Osteoblast (primary cell): ENCODE measurements at regions not wholly inside any gene's neighbourhood (a gene's known extent, or its start where the extent isn't known, plus 50 kb on each side); places are given as distances from the start of the nearest gene placed in this dataset.

Experiments
- DNase-seq: peaks from one replicate; pipeline ENCODE4 v3.0.0; 2011; ENCODE audit warnings: low spot score, mixed read lengths; ENCODE audit not compliant: insufficient read length; ENCODE audit errors: missing footprints
- H2AFZ ChIP-seq: 2 replicates; pipeline ENCODE4 v1.6.0; 2011; ENCODE audit warnings: mild to moderate bottlenecking, low read length
- H3K27ac ChIP-seq: 2 replicates; pipeline ENCODE4 v1.5.1; 2011; ENCODE audit warnings: mild to moderate bottlenecking, low read depth, low read length, moderate library complexity
- H3K27me3 ChIP-seq: 2 replicates; pipeline ENCODE4 v1.6.0; 2012; ENCODE audit warnings: mild to moderate bottlenecking, control low read depth, inconsistent platforms, low read length, moderate library complexity; ENCODE audit not compliant: insufficient read depth
- H3K36me3 ChIP-seq: 2 replicates; pipeline ENCODE4 v1.5.1; 2011; ENCODE audit warnings: mild to moderate bottlenecking, low read length, control low read depth, moderate library complexity; ENCODE audit not compliant: insufficient read depth
- H3K4me1 ChIP-seq: 2 replicates; pipeline ENCODE4 v1.5.1; 2011; ENCODE audit warnings: mild to moderate bottlenecking, low read length, control low read depth, moderate library complexity; ENCODE audit not compliant: insufficient read depth
- H3K4me2 ChIP-seq: 2 replicates; pipeline ENCODE4 v1.6.0; 2011; ENCODE audit warnings: mild to moderate bottlenecking, low read length; ENCODE audit not compliant: insufficient read depth
- H3K4me3 ChIP-seq: fragments of 200-600 bp; sonication (generic); 3 replicates; pipeline ENCODE4 v1.5.1; 2012; ENCODE audit warnings: mild to moderate bottlenecking, low read length, inconsistent platforms; ENCODE audit not compliant: insufficient read depth
- H3K79me2 ChIP-seq: 2 replicates; pipeline ENCODE4 v1.6.0; 2012; ENCODE audit warnings: mild to moderate bottlenecking, low read length, control low read depth, inconsistent platforms; ENCODE audit not compliant: insufficient read depth
- H3K9me3 ChIP-seq: 2 replicates; pipeline ENCODE4 v1.5.1; 2011; ENCODE audit warnings: low read depth, low read length, control low read depth
- H4K20me1 ChIP-seq: 2 replicates; pipeline ENCODE4 v1.6.0; 2012; ENCODE audit warnings: mild to moderate bottlenecking, low read length, control low read depth; ENCODE audit not compliant: insufficient read depth
- CTCF ChIP-seq: IDR thresholded peaks from 2 replicates; pipeline ENCODE4 v1.5.1; 2011; ENCODE audit warnings: mild to moderate bottlenecking, low read depth, low read length, moderate library complexity; ENCODE audit errors: extremely low read depth

- TF ChIP-seq CTCF, result no peak
- DNase-seq, result no peak
- Histone ChIP-seq H3K27me3 (no peaks in the 10 kb centered on the region), H3K4me1 (no peaks in the 10 kb centered on the region), H3K79me2 (no peaks in the 10 kb centered on the region), H3K4me2 (no peak overlapping the region), H4K20me1 (no peaks in the 10 kb centered on the region), H3K27ac (no peak overlapping the region), H2AFZ (no peak overlapping the region), H3K4me3 (no peak overlapping the region), H3K36me3 (no peaks in the 10 kb centered on the region), H3K9me3 (peaks cover 3% of the 10 kb centered on the region)
Measured at GRCh38 chr1:221154932-221155331, 275.7 kb downstream of the HLX start.

GRCh38 chr1:221157026-221157761 is 278.0 kb downstream of the HLX start:
- no peaks in the 10 kb centered on the region for H3K27me3 ChIP-seq
- H3K4me2 ChIP-seq, result no peak overlapping the region
- H3K4me3 ChIP-seq, result no peak overlapping the region
- no peak overlapping the region for H3K27ac ChIP-seq
- peaks cover 12% of the 10 kb centered on the region for H3K4me1 ChIP-seq
- H3K9me3 ChIP-seq, result no peaks in the 10 kb centered on the region
- no peaks in the 10 kb centered on the region for H3K36me3 ChIP-seq
- H4K20me1 ChIP-seq, result no peaks in the 10 kb centered on the region
- DNase-seq, result no peak
- no peak overlapping the region for H2AFZ ChIP-seq
- no peak for TF ChIP-seq CTCF
- H3K79me2 ChIP-seq, result no peaks in the 10 kb centered on the region

GRCh38 chr1:221159608-221160007 is 280.4 kb downstream of the HLX start:
- no peak for TF ChIP-seq CTCF

GRCh38 chr1:221161571-221162041 is 282.4 kb downstream of the HLX start:
- no peak for TF ChIP-seq CTCF
- no peaks in the 10 kb centered on the region for H4K20me1 ChIP-seq
- H3K4me3 ChIP-seq, result no peak overlapping the region
- peaks cover 30% of the 10 kb centered on the region for H3K4me1 ChIP-seq
- H3K4me2 ChIP-seq, result no peak overlapping the region
- H3K79me2 ChIP-seq, result no peaks in the 10 kb centered on the region
- peak; percentile 54 for DNase-seq
- H3K9me3 ChIP-seq, result no peaks in the 10 kb centered on the region
- no peaks in the 10 kb centered on the region for H3K36me3 ChIP-seq
- peak overlapping the region; percentile 2 for H2AFZ ChIP-seq
- H3K27ac ChIP-seq, result no peak overlapping the region
- no peaks in the 10 kb centered on the region for H3K27me3 ChIP-seq

More at GRCh38 chr1:221159608-221160007, 280.4 kb downstream of the HLX start:
- H3K79me2 ChIP-seq, result no peaks in the 10 kb centered on the region
- no peaks in the 10 kb centered on the region for H3K36me3 ChIP-seq
- H3K27me3 ChIP-seq, result no peaks in the 10 kb centered on the region
- peaks cover 25% of the 10 kb centered on the region for H3K4me1 ChIP-seq
- H3K4me2 ChIP-seq, result no peak overlapping the region
- DNase-seq, result no peak
- no peak overlapping the region for H2AFZ ChIP-seq
- H3K9me3 ChIP-seq, result no peaks in the 10 kb centered on the region
- H4K20me1 ChIP-seq, result no peaks in the 10 kb centered on the region
- no peak overlapping the region for H3K27ac ChIP-seq
- no peak overlapping the region for H3K4me3 ChIP-seq
